Upper lobe of left lung (tissue), 6 donors: ENCODE measurements at regions not wholly inside any gene's neighbourhood (a gene's known extent, or its start where the extent isn't known, plus 50 kb on each side); places are given as distances from the start of the nearest gene placed in this dataset.
"Not testable (repeated sequence)": the region's sequence is repeated elsewhere in the genome, so short reads cannot be mapped to it uniquely, and the experiment has no call there.

Experiments used
- ATAC-seq, 2 donors: fragments of 200-7000 bp; cut with Tn5 transposase; one replicate each; pipeline ENCODE4 v1.9.1; 2022; ENCODE audit warnings: mild to moderate bottlenecking in 2 of 2, moderate library complexity in 2 of 2; ENCODE audit not compliant: low FRiP score in 2 of 2
- DNase-seq, 2 donors: peaks; one replicate each; pipeline ENCODE4 v3.0.0-alpha.2; 2019 to 2020
- H3K27ac ChIP-seq, 4 donors: fragments of 200-600 bp; sonication (generic); one replicate each; pipeline ENCODE4 v1.5.1; 2016 to 2019
- H3K27me3 ChIP-seq, 4 donors: fragments of 200-600 bp; sonication (generic); one replicate each; pipeline ENCODE4 v1.5.1; 2017 to 2019
- H3K36me3 ChIP-seq, 4 donors: fragments of 200-600 bp; sonication (generic); one replicate each; pipeline ENCODE4 v1.5.1; 2016 to 2019
- H3K4me1 ChIP-seq, 4 donors: fragments of 200-600 bp; sonication (generic); one replicate each; pipeline ENCODE4 v1.5.1; 2018 to 2019
- H3K4me3 ChIP-seq, 4 donors: fragments of 200-600 bp; sonication (generic); one replicate each; pipeline ENCODE4 v1.5.1; 2017 to 2019; ENCODE audit warnings: mild to moderate bottlenecking in 2 of 4, moderate library complexity in 1 of 4
- H3K9me3 ChIP-seq, 4 donors: fragments of 200-600 bp; sonication (generic); one replicate each; pipeline ENCODE4 v1.5.1; 2018 to 2019
- CTCF ChIP-seq, 6 experiments: fragments of 450-650 bp in 4 of 6; fragments of 200-600 bp in 2 of 6; sonication (generic) in 2 of 6; IDR thresholded peaks; one replicate each; pipeline ENCODE4 v1.5.1; 2016 to 2019; ENCODE audit warnings: antibody characterized with exemption in 6 of 6
- EP300 ChIP-seq, 4 donors: sonication (generic); formaldehyde crosslinking; IDR thresholded peaks; one replicate each; pipeline ENCODE4 v1.5.1; 2017; ENCODE audit warnings: antibody characterized with exemption in 4 of 4, control low read depth in 2 of 4
- POLR2A ChIP-seq, 4 donors: fragments of 450-650 bp; IDR thresholded peaks; one replicate each; pipeline ENCODE4 v1.5.1; 2016 to 2017; ENCODE audit warnings: antibody characterized with exemption in 4 of 4, mild to moderate bottlenecking in 2 of 4
- POLR2AphosphoS5 ChIP-seq, 2 donors: sonication (generic); formaldehyde crosslinking; IDR thresholded peaks; one replicate each; pipeline ENCODE4 v1.5.1; 2017; ENCODE audit warnings: antibody characterized with exemption in 2 of 2
- WGBS, 2 donors: methylation state at CpG; one replicate each; pipeline ENCODE4 v1.1.5; 2017 to 2018; 5-methylcytosine and 5-hydroxymethylcytosine counted together
- donor health status: DM: no; HTN: no; CAD: no; lungs with moderate emphysema.
- donor health status: DM: no; HTN: yes; CAD: no; lungs with severe emphysema.

DNA sequence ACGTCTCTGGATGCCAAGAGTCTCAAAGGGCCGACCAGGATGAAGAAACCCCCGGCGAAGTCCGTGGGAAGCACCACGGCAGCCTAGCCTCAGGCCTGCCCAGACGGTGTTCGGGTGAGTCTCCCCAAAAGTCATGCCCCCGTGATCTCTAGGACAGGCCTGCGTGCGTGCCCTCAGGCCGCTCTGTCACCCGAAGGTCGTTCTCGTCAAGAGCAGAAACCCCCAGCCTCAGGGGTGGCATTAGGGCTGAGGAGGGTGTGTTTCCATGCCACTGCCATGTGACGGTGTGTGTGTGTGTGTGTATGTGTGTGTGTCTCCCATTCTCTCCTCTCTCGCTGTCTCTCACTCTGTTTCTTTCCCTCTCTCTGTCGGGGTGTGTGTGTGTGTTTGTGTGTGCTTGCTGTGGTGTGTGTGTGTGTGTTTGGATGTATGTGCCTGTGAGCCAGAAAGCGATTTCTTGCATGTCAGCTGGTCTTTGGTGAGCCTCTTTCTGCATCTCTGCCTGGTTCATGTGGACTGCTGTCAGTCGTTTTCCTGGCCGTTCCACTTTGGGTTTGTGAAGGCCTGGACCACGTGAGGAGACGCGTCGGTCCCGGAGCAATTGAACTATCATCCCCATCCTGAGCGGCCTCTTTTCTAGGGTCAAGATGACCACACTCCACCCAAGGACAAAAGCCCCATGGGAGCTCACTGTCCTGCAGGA lies 772.5 kb upstream of the ALG10B start:
- peaks cover 0 to 32% (median 0%) of the 10 kb centered on the region in 4 donors for H3K9me3 ChIP-seq
- H3K36me3 ChIP-seq = no peaks in the 10 kb centered on the region
- no peak overlapping the region for H3K27ac ChIP-seq
- H3K4me3 ChIP-seq = no peak overlapping the region
- DNase-seq = no peak
- WGBS, 2 donors = 89 to 93% methylated on average over 18 to 27 of the region's 27 CpGs
- ATAC-seq = no peak
- no peaks in the 10 kb centered on the region for H3K27me3 ChIP-seq
- TF ChIP-seq CTCF (IDR thresholded peaks at IDR 0.05) = no peak
- no peak for TF ChIP-seq EP300 (IDR thresholded peaks at IDR 0.05)
- no peak for TF ChIP-seq POLR2A (IDR thresholded peaks at IDR 0.05)
- H3K4me1 ChIP-seq = no peaks in the 10 kb centered on the region

GRCh38 chr12:37544669-37545330 lies 771.8 kb upstream of the ALG10B start:
- H3K4me3 ChIP-seq, H3K4me1 ChIP-seq, H3K36me3 ChIP-seq, DNase-seq, H3K27ac ChIP-seq, H3K27me3 ChIP-seq, ATAC-seq: not testable (repeated sequence)
- peaks cover 0 to 32% (median 0%) of the 10 kb centered on the region in 4 donors for H3K9me3 ChIP-seq
- 74 to 80% methylated on average over 7 to 9 of the region's 9 CpGs for WGBS, 2 donors

- WGBS, 2 donors = 81 to 90% methylated on average over 3 to 9 of the region's 9 CpGs
- ATAC-seq (no peak), DNase-seq (no peak)
- no peak for TF ChIP-seq POLR2A (IDR thresholded peaks at IDR 0.05)
- TF ChIP-seq EP300 (IDR thresholded peaks at IDR 0.05) = no peak
- TF ChIP-seq CTCF (IDR thresholded peaks at IDR 0.05) = no peak
- TF ChIP-seq POLR2AphosphoS5 (IDR thresholded peaks at IDR 0.05) = no peak
- H3K4me1 ChIP-seq = no peaks in the 10 kb centered on the region
- no peaks in the 10 kb centered on the region for H3K36me3 ChIP-seq
- H3K27me3 ChIP-seq = no peaks in the 10 kb centered on the region
- H3K9me3 ChIP-seq = peaks cover 0 to 29% (median 0%) of the 10 kb centered on the region in 4 donors
- H3K27ac ChIP-seq = no peak overlapping the region
- H3K4me3 ChIP-seq = no peak overlapping the region
These were observed 770.8 kb upstream of the ALG10B start for GRCh38 chr12:37545759-37546158.

DNA sequence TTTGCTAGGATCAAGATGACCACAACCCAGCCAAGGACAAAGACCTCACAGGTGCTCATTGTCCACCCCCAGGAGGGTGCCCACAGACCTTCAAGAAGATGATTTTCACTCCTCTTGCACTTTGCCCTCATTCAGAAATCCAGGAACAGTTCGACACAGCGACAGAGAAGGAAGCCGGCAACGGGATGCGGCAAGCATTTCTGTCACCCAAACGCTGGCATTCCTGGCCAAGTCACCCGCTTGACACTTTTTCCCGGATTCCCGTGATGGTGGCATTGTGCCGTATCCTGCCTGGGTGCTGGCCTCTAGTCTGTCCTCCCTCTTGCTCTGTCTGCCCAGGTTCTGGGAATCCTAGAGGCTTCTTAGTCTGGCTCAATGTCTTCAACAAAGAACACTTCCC lies 770.4 kb upstream of the ALG10B start:
- Histone ChIP-seq H3K4me1 (no peaks in the 10 kb centered on the region), H3K4me3 (no peak overlapping the region), H3K27me3 (no peaks in the 10 kb centered on the region), H3K27ac (no peak overlapping the region), H3K9me3 (peaks cover 0 to 26% (median 0%) of the 10 kb centered on the region in 4 donors), H3K36me3 (no peaks in the 10 kb centered on the region)
- no peak for ATAC-seq
- 95 to 97% methylated on average over 10 of the region's 10 CpGs for WGBS, 2 donors
- TF ChIP-seq CTCF (IDR thresholded peaks at IDR 0.05) (no peak), POLR2A (IDR thresholded peaks at IDR 0.05) (no peak), EP300 (IDR thresholded peaks at IDR 0.05) (no peak), POLR2AphosphoS5 (IDR thresholded peaks at IDR 0.05) (no peak)
- no peak for DNase-seq

DNA sequence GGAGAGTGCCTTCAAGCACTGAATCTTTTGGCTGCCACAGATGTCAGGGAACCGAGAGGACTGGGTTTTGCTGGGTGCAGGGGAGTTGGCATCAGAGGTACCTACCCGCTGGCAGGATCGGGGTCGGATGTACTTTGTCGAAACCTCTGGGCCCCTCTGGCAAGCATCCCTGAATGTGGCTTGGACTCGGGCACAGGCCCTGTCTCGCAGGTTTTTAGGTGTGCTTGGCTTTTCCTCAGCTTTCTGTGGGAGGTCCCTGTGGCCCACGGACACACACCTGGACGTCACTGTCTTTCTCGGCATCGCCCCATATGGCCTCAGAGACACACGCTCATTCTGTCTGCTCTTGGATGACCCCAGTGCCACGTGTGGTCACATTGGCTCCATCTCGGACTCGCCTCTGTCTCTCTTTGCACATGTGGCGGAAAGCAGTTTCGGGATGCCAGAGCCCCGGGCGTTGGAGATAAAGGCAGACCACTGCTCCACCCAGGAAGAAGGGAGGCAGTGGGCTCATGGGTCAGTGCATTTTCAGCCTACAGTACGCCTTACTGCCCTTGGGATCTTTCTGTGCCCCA lies 769.6 kb upstream of the ALG10B start:
- Histone ChIP-seq H3K4me3 (no peak overlapping the region), H3K9me3 (peaks cover 0 to 26% (median 0%) of the 10 kb centered on the region in 4 donors), H3K27ac (no peak overlapping the region), H3K36me3 (no peaks in the 10 kb centered on the region), H3K4me1 (no peaks in the 10 kb centered on the region), H3K27me3 (no peaks in the 10 kb centered on the region)
- WGBS, 2 donors = 79 to 85% methylated on average over 15 to 20 of the region's 20 CpGs
- TF ChIP-seq POLR2AphosphoS5 (IDR thresholded peaks at IDR 0.05) (no peak), CTCF (IDR thresholded peaks at IDR 0.05) (no peak), EP300 (IDR thresholded peaks at IDR 0.05) (no peak), POLR2A (IDR thresholded peaks at IDR 0.05) (no peak)
- DNase-seq (no peak), ATAC-seq (no peak)
